Type B pancreatic cell (in vitro differentiated cells): ENCODE measurements at regions not wholly inside any gene's neighbourhood (a gene's known extent, or its start where the extent isn't known, plus 50 kb on each side); places are given as distances from the start of the nearest gene placed in this dataset.

Source experiments
- DNase-seq: peaks from one replicate; pipeline ENCODE4 v3.0.0; 2021; ENCODE audit warnings: mixed read lengths; ENCODE audit not compliant: unreplicated experiment; ENCODE audit errors: extremely low spot score
- H3K27ac Mint-ChIP-seq: 2 replicates; pipeline ENCODE4 v1.8.0; 2021; ENCODE audit warnings: mild to moderate bottlenecking, mixed read lengths
- H3K27me3 Mint-ChIP-seq: 2 replicates; pipeline ENCODE4 v1.8.0; 2021; ENCODE audit warnings: mixed read lengths
- H3K36me3 Mint-ChIP-seq: 2 replicates; pipeline ENCODE4 v1.8.0; 2021; ENCODE audit warnings: mixed read lengths
- H3K4me1 Mint-ChIP-seq: one replicate; pipeline ENCODE4 v1.8.0; 2021; ENCODE audit warnings: mixed read lengths; ENCODE audit not compliant: unreplicated experiment
- H3K4me3 Mint-ChIP-seq: 2 replicates; pipeline ENCODE4 v1.8.0; 2021; ENCODE audit warnings: mild to moderate bottlenecking, mixed read lengths
- H3K9me3 Mint-ChIP-seq: 2 replicates; pipeline ENCODE4 v1.8.0; 2021; ENCODE audit warnings: mixed read lengths
- TF ChIP-seq, protein P1 (sequence below): fragments of 200-600 bp; sonication (generic); conservative IDR thresholded peaks from 2 replicates; pipeline ENCODE4 v1.5.0; 2021; ENCODE audit warnings: antibody characterized with exemption, mild to moderate bottlenecking

DNA sequence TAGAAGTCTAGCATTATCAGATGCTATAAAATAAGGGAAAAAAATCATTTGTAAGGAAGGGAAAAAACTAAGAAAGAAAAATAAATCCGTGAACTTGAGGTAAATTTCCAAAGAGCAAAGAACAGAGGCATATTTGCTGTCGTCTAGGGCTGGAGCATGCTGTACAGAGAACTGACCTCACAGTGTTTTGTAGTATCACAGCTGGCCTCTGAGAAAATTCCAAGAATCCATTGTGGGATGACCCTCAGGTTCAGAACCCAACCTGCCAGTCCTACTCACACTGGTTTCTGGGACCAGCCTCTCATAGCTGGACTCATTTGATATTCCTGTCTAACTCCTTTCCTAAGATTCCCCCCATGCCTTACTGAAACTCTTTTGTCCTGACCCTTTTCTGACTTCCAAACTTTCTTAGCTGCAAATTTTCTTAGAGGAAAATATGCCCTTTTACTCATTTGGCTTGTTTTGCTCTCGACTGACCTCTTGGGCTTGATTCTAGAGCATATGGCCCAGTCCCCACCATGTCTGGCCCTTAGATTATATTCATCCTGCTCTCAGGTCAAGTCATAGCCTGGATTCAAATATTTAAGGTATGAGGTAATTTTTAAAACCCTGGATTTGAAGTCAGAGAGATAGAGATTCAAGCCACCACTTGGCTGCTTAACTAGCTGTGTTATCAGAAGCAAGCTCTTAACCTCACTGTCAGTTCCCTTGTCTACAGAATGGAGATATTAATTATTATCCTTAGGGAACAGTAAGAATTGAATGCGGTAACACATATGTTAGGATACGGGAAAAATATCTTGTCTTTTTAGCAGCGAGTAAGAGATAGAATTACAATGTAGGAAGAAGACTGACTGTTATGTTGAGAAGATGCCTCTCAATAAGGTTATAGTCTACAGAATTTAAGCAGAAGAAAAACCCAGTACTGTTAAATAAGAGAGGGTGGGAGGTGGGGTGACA, 89.7 kb upstream of the KCNA4 start:
- TF ChIP-seq, protein P1, sequence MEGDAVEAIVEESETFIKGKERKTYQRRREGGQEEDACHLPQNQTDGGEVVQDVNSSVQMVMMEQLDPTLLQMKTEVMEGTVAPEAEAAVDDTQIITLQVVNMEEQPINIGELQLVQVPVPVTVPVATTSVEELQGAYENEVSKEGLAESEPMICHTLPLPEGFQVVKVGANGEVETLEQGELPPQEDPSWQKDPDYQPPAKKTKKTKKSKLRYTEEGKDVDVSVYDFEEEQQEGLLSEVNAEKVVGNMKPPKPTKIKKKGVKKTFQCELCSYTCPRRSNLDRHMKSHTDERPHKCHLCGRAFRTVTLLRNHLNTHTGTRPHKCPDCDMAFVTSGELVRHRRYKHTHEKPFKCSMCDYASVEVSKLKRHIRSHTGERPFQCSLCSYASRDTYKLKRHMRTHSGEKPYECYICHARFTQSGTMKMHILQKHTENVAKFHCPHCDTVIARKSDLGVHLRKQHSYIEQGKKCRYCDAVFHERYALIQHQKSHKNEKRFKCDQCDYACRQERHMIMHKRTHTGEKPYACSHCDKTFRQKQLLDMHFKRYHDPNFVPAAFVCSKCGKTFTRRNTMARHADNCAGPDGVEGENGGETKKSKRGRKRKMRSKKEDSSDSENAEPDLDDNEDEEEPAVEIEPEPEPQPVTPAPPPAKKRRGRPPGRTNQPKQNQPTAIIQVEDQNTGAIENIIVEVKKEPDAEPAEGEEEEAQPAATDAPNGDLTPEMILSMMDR: no peak
- no peaks in the 10 kb centered on the region for H3K36me3 Mint-ChIP-seq
- no peak overlapping the region for H3K4me3 Mint-ChIP-seq
- peak overlapping the region; percentile 4 for H3K27ac Mint-ChIP-seq
- no peaks in the 10 kb centered on the region for H3K9me3 Mint-ChIP-seq
- no peak for DNase-seq
- no peaks in the 10 kb centered on the region for H3K4me1 Mint-ChIP-seq
- H3K27me3 Mint-ChIP-seq: no peaks in the 10 kb centered on the region

DNA sequence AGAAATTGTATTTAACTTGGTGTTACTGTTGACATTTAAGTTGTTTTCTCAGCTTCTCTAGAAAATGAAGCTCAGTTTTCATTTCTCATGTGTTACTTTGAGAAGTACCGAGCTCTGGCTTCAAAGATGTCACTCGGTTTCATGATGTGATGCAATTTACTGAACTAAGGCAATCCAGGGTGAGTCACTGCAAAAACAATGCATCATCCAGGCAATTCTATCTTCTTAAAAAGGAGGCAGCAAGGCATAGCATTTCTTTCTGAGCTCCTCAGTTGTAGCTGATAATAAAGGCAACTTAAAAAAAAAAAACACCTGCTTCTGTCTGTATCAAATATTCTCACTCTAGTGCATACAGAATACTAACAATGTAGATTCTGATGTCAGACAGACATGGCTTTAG, 91.1 kb upstream of the KCNA4 start:
- H3K27ac Mint-ChIP-seq: no peak overlapping the region

GRCh38 chr11:30109774-30110173, 92.9 kb upstream of the KCNA4 start:
- H3K36me3 Mint-ChIP-seq: no peaks in the 10 kb centered on the region
- no peak overlapping the region for H3K27ac Mint-ChIP-seq
- H3K4me3 Mint-ChIP-seq: no peak overlapping the region
- no peaks in the 10 kb centered on the region for H3K4me1 Mint-ChIP-seq
- no peaks in the 10 kb centered on the region for H3K27me3 Mint-ChIP-seq
- no peak for DNase-seq
- H3K9me3 Mint-ChIP-seq: no peaks in the 10 kb centered on the region
- TF ChIP-seq, protein P1: no peak

More for the DNA sequence above, 91.1 kb upstream of the KCNA4 start:
- Mint-ChIP-seq H3K36me3 (no peaks in the 10 kb centered on the region), H3K4me1 (no peaks in the 10 kb centered on the region), H3K27me3 (no peaks in the 10 kb centered on the region), H3K9me3 (no peaks in the 10 kb centered on the region), H3K4me3 (no peak overlapping the region)
- DNase-seq: no peak
- TF ChIP-seq, protein P1: no peak

GRCh38 chr11:30110691-30111090, 93.9 kb upstream of the KCNA4 start:
- Mint-ChIP-seq H3K36me3 (no peaks in the 10 kb centered on the region), H3K4me3 (no peak overlapping the region), H3K27me3 (no peaks in the 10 kb centered on the region), H3K4me1 (no peaks in the 10 kb centered on the region), H3K9me3 (no peaks in the 10 kb centered on the region), H3K27ac (no peak overlapping the region)
- TF ChIP-seq, protein P1: no peak
- no peak for DNase-seq

DNA sequence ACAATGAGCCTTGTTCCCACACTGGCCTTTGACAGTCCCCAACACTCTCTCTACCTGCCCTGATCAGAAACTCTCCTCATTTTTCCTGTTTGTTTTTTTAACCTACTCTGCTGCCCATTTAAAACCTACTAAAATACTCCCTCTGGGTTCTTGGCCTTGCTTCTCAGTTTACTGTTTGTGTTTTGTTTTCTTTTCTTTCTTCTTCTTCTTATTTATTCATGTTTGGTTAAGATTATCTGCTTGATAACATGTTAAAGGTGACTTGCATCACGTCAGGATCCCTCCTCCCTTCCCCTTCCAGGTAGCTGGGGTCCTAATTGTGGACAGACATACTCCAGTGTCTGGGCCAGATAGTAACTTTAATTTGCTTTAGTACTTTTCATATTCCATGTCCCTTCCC, 95.0 kb upstream of the KCNA4 start:
- TF ChIP-seq, protein P1: no peak
- no peaks in the 10 kb centered on the region for H3K4me1 Mint-ChIP-seq
- no peaks in the 10 kb centered on the region for H3K27me3 Mint-ChIP-seq
- no peak overlapping the region for H3K4me3 Mint-ChIP-seq
- H3K36me3 Mint-ChIP-seq: no peaks in the 10 kb centered on the region
- H3K27ac Mint-ChIP-seq: no peak overlapping the region
- H3K9me3 Mint-ChIP-seq: no peaks in the 10 kb centered on the region
- DNase-seq: no peak
